Parathyroid adenoma (tissue), 2 donors: ENCODE measurements at regions not wholly inside any gene's neighbourhood (a gene's known extent, or its start where the extent isn't known, plus 50 kb on each side); places are given as distances from the start of the nearest gene placed in this dataset.

Experiments used
- H2AFZ ChIP-seq: fragments of 300-600 bp; sonication (generic); one replicate; pipeline ENCODE4 v1.7.0; 2017; ENCODE audit warnings: antibody characterized with exemption, mild to moderate bottlenecking
- H3K27ac ChIP-seq: fragments of 300-600 bp; sonication (generic); one replicate; pipeline ENCODE4 v1.7.0; 2017
- H3K27me3 ChIP-seq: fragments of 300-600 bp; sonication (generic); one replicate; pipeline ENCODE4 v1.7.0; 2017; ENCODE audit warnings: low read length; ENCODE audit not compliant: control insufficient read depth, insufficient read depth
- H3K36me3 ChIP-seq: fragments of 300-600 bp; sonication (generic); one replicate; pipeline ENCODE4 v1.7.0; 2017; ENCODE audit warnings: low read length; ENCODE audit not compliant: control insufficient read depth, insufficient read depth
- H3K4me1 ChIP-seq: fragments of 300-600 bp; sonication (generic); one replicate; pipeline ENCODE4 v1.7.0; 2017; ENCODE audit warnings: control low read depth
- H3K4me2 ChIP-seq: fragments of 300-600 bp; sonication (generic); one replicate; pipeline ENCODE4 v1.7.0; 2017; ENCODE audit warnings: low read length
- H3K4me3 ChIP-seq: fragments of 300-600 bp; sonication (generic); one replicate; pipeline ENCODE4 v1.7.0; 2017; ENCODE audit warnings: low read depth, low read length
- H3K79me2 ChIP-seq: fragments of 300-600 bp; sonication (generic); one replicate; pipeline ENCODE4 v1.7.0; 2017; ENCODE audit warnings: control low read depth
- H3K9ac ChIP-seq: fragments of 300-600 bp; sonication (generic); one replicate; pipeline ENCODE4 v1.7.0; 2017; ENCODE audit warnings: mild to moderate bottlenecking
- H3K9me3 ChIP-seq: fragments of 300-600 bp; sonication (generic); one replicate; pipeline ENCODE4 v1.7.0; 2017; ENCODE audit warnings: low read length; ENCODE audit not compliant: control insufficient read depth
- TF ChIP-seq, protein P1 (sequence below): fragments of 300-600 bp; sonication (generic); IDR thresholded peaks from one replicate; pipeline ENCODE4 v1.7.0; 2017; ENCODE audit warnings: antibody characterized with exemption, mild to moderate bottlenecking
- donor health status: primary hyperparathyroidism.

DNA sequence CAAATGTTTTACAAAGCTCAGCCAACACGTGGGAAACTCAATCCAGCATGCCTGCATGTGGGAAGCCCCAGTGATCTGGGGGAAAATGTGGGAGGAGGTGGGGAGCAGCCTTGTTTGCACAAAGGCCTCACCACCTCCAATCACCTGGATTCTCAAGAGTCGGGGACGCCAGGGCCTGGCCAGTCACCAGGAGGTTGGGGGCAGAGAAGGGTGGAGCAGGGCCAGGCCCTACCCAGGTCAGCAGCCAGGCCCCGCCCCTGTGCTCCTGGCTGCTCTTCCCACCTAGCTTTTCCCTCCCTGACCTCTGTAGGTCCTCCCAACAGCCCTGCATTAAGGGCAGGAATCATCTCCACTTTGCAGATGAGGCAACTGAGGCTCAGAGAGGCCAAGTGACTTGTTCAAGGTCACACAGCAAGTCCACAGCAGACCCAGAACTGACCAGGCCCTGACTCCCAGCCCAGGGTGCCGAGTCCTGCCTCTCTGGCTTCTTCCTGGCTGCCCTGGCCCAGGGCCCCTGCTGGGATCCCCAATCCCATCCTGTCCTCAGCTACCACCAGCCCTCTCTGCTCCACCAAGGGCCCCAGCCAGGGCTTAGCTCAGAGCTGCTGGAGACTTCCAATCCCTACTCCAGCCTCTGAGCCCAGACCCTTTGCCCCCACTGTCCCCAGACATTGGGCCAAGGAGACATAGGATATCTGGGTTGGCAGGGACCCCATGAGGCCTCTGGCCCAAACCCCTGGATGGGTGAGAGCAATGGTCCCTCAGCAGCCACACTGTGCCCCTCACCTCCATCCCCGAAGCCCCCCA is 508.6 kb downstream of the PTPRU start:
- Histone ChIP-seq H3K27ac (no peak overlapping the region), H3K4me1 (no peaks in the 10 kb centered on the region), H3K79me2 (no peaks in the 10 kb centered on the region), H3K4me3 (no peak overlapping the region), H3K27me3 (no peaks in the 10 kb centered on the region), H3K36me3 (no peaks in the 10 kb centered on the region), H3K9ac (no peak overlapping the region), H3K9me3 (no peaks in the 10 kb centered on the region), H3K4me2 (no peak overlapping the region), H2AFZ (no peak overlapping the region)
- TF ChIP-seq, protein P1, sequence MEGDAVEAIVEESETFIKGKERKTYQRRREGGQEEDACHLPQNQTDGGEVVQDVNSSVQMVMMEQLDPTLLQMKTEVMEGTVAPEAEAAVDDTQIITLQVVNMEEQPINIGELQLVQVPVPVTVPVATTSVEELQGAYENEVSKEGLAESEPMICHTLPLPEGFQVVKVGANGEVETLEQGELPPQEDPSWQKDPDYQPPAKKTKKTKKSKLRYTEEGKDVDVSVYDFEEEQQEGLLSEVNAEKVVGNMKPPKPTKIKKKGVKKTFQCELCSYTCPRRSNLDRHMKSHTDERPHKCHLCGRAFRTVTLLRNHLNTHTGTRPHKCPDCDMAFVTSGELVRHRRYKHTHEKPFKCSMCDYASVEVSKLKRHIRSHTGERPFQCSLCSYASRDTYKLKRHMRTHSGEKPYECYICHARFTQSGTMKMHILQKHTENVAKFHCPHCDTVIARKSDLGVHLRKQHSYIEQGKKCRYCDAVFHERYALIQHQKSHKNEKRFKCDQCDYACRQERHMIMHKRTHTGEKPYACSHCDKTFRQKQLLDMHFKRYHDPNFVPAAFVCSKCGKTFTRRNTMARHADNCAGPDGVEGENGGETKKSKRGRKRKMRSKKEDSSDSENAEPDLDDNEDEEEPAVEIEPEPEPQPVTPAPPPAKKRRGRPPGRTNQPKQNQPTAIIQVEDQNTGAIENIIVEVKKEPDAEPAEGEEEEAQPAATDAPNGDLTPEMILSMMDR, result no peak

DNA sequence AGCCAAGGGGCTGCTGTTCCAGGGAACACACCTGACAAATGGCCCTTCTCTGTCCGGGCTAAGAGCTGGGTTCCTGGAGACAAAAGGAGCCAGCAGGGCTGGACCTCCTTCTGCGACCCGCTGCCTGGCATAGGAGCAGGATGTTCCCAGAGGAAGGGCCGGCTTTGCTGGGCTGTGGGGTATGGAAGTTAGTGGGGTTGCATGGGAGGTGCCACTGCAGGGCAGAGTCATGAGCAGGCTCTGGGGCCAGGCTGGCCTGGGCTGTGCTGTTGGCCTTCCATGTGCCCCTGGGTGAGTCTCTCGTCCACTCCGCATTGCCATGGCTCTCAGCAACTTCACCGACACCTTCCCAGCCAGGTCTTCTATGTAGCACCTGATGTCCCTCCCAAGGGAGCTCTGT is 507.6 kb downstream of the PTPRU start:
- no peaks in the 10 kb centered on the region for H3K4me1 ChIP-seq
- no peak overlapping the region for H3K4me3 ChIP-seq
- no peaks in the 10 kb centered on the region for H3K36me3 ChIP-seq
- H3K79me2 ChIP-seq, result no peaks in the 10 kb centered on the region
- H3K9me3 ChIP-seq, result no peaks in the 10 kb centered on the region
- no peak overlapping the region for H3K9ac ChIP-seq
- TF ChIP-seq, protein P1, result no peak
- H3K4me2 ChIP-seq, result no peak overlapping the region
- no peak overlapping the region for H3K27ac ChIP-seq
- H3K27me3 ChIP-seq, result no peaks in the 10 kb centered on the region
- no peak overlapping the region for H2AFZ ChIP-seq

DNA sequence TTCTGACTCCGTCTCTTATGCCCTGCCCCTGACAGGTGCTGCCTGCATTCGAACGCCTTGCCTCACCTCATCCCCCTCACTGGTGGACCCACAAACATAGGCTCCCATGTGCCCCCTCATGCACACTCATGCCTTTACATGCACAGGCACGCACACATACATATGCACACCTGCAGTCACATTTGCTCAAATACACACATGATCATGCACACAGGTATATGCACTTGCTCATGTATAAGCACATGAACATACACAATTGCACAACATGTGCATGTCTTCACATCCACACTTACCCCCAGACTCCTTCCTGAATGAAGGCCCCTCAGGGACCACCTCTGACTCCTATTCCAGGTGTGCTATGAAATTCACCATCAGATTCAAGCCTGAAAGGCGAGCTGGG is 506.9 kb downstream of the PTPRU start:
- Histone ChIP-seq H3K9me3 (no peaks in the 10 kb centered on the region), H3K36me3 (no peaks in the 10 kb centered on the region), H3K4me3 (no peak overlapping the region), H3K9ac (no peak overlapping the region), H3K4me1 (no peaks in the 10 kb centered on the region), H2AFZ (no peak overlapping the region), H3K4me2 (no peak overlapping the region), H3K27me3 (no peaks in the 10 kb centered on the region), H3K79me2 (no peaks in the 10 kb centered on the region), H3K27ac (no peak overlapping the region)
- TF ChIP-seq, protein P1, result no peak

DNA sequence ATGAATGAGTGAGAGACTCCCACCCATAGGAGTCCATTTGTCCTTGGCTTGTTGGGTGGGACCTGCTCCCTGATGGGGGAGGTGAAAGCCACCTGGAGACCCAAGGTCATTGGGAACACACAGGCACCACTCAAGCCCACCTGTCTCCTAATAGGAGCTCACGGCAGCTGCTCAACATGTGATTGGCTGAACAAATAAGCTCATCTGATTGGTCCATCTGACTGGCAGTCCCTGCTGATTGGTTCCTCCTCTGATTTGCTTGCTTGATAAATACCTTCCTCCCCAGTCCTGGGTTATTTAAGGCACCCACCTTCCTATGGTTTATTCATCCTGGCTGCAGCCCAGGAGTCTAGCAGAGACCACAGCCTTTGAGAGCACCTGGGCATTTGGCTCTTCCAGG is 502.9 kb downstream of the PTPRU start:
- Histone ChIP-seq H2AFZ (no peak overlapping the region), H3K4me1 (no peaks in the 10 kb centered on the region), H3K4me2 (no peak overlapping the region), H3K4me3 (no peak overlapping the region), H3K27ac (no peak overlapping the region), H3K9me3 (no peaks in the 10 kb centered on the region), H3K79me2 (no peaks in the 10 kb centered on the region), H3K9ac (no peak overlapping the region), H3K27me3 (no peaks in the 10 kb centered on the region), H3K36me3 (no peaks in the 10 kb centered on the region)
- TF ChIP-seq, protein P1, result no peak
